ENCODE measurements at regions not wholly inside any gene's neighbourhood (a gene's known extent, or its start where the extent isn't known, plus 50 kb on each side); places are given as distances from the start of the nearest gene placed in this dataset.

DNA sequence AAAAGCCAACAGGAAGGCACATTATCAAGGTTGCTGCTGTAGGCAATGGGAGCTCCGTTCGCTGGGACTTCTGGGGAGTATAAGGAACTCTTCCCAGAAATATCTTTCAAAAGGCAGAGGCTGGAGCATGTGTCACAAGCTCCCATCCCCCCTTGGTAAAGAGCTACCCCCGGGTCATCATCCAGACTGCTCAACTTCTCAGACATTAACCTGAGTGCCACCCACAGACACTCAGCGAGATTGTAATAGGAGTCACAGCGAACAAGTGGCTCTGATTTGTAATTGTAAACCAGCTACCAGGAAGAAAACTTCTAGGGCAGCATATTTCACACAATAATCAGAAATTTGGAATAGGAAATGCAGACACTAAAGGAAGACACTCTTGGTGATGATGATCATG, 290.2 kb upstream of the PARD3B start:
- TF ChIP-seq, protein P1, sequence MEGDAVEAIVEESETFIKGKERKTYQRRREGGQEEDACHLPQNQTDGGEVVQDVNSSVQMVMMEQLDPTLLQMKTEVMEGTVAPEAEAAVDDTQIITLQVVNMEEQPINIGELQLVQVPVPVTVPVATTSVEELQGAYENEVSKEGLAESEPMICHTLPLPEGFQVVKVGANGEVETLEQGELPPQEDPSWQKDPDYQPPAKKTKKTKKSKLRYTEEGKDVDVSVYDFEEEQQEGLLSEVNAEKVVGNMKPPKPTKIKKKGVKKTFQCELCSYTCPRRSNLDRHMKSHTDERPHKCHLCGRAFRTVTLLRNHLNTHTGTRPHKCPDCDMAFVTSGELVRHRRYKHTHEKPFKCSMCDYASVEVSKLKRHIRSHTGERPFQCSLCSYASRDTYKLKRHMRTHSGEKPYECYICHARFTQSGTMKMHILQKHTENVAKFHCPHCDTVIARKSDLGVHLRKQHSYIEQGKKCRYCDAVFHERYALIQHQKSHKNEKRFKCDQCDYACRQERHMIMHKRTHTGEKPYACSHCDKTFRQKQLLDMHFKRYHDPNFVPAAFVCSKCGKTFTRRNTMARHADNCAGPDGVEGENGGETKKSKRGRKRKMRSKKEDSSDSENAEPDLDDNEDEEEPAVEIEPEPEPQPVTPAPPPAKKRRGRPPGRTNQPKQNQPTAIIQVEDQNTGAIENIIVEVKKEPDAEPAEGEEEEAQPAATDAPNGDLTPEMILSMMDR (conservative IDR thresholded peaks at IDR 0.05 in 1 of 2, IDR thresholded peaks at IDR 0.05 in 1 of 2; ENCODE audit: low read depth in 1 of 2, low read length in 2 of 2), result no peak
- no peak for TF ChIP-seq EZH2 (IDR thresholded peaks at IDR 0.05; ENCODE audit: low read length, missing control alignments)
